ENCODE measurements at regions not wholly inside any gene's neighbourhood (a gene's known extent, or its start where the extent isn't known, plus 50 kb on each side); places are given as distances from the start of the nearest gene placed in this dataset.

- TF ChIP-seq CTCF (IDR thresholded peaks at IDR 0.05): no peak
- TF ChIP-seq EZH2 (IDR thresholded peaks at IDR 0.05; ENCODE audit: borderline replicate concordance, insufficient read depth, low read depth, low read length, poor library complexity, severe bottlenecking): no peak
Observed at GRCh38 chr5:68468322-68468721, 252.8 kb downstream of the PIK3R1 start.
